ENCODE measurements at regions not wholly inside any gene's neighbourhood (a gene's known extent, or its start where the extent isn't known, plus 50 kb on each side); places are given as distances from the start of the nearest gene placed in this dataset.
A peak's percentile ranks its signal among the peaks of the same experiment; 100 is the strongest.

DNA sequence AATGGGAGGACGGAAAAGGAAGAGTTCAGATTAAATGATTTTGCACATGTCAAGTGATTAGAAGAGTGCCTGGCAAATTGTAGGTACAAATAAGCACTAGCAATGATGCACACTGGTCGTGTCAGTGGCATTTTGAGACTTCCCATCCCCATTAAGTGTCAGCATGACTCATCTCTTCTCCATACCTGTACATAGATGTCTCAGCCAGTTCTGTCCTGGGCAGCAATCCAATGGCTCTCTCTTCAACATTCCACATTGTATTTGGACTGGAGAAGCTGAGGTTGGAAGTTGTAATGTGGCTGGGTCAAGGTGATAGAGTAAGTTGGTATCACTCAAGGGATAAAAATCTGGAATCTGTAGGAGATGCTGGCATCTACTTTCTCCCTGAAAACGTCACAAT, 742.7 kb downstream of the VRK1 start:
- DNase-seq = no peak

- no peak for DNase-seq
Observed at GRCh38 chr14:97543221-97543620, 746.0 kb downstream of the VRK1 start.

DNA sequence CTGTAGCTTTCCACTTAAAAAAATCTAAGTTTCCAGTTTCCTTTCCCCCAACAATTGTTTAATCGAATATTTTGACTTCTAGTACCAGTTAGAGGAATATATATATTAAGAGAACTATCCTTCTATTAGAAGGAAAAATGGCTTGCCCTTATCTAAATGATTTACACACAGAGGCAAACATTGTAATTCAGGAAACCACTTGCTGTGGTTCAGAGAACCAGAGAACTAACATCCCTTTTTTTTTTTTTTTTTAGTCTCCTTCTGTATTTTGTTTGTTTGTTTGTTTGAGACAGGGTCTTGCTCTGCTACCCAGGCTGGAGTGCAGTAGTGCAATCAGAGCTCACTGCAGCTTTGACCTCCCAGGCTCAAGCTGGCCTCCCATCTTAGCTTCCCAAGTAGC, 746.6 kb downstream of the VRK1 start:
- no peak for DNase-seq

- DNase-seq = no peak
Observed at GRCh38 chr14:97544571-97544970, 747.4 kb downstream of the VRK1 start.

GRCh38 chr14:97546491-97547230, 749.5 kb downstream of the VRK1 start:
- no peak for DNase-seq

- DNase-seq = no peak
Observed at GRCh38 chr14:97550463-97550862, 753.3 kb downstream of the VRK1 start.

GRCh38 chr14:97554597-97554996, 757.4 kb downstream of the VRK1 start:
- no peak for DNase-seq

DNA sequence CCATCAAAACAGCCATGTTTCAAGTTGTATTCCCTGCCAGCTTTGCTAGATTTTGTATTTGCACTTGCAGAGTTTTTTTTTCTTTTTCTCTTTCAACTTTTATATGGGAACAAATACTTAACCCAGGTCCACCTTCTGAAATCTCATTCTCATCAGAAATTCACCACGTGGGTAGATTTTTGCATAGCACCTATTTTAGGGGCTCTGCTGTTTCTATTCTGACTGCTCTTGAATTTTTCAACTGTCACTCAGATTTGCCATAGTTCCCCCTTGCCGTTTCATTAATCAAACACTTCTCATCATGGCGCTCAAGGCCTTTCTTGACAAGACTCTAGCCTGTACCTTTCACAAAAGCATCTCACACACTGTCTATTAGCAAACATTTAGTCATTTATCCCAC, 767.2 kb downstream of the VRK1 start:
- DNase-seq = no peak

GRCh38 chr14:97571201-97571600, 774.0 kb downstream of the VRK1 start:
- no peak for DNase-seq

GRCh38 chr14:97571866-97572555, 774.8 kb downstream of the VRK1 start:
- no peak for DNase-seq

GRCh38 chr14:97572583-97573458, 775.6 kb downstream of the VRK1 start:
- DNase-seq = no peak

DNA sequence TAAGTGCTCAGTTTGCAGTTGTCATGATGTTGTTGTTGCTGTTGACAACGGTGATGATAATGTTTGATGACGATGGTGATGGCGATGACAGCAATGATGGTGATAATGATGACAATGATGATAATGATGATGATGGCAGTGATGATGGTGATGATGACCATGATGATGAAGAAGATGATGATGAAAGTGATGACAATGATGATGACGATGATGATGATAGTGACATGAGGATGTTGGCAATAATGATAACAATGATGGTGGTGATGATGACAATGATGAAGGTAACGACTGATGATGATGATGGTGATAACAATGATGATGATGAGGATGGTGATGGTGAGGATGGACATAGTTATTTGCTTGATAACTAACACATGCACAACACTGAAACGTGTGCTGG, 778.5 kb downstream of the VRK1 start:
- DNase-seq = no peak

DNA sequence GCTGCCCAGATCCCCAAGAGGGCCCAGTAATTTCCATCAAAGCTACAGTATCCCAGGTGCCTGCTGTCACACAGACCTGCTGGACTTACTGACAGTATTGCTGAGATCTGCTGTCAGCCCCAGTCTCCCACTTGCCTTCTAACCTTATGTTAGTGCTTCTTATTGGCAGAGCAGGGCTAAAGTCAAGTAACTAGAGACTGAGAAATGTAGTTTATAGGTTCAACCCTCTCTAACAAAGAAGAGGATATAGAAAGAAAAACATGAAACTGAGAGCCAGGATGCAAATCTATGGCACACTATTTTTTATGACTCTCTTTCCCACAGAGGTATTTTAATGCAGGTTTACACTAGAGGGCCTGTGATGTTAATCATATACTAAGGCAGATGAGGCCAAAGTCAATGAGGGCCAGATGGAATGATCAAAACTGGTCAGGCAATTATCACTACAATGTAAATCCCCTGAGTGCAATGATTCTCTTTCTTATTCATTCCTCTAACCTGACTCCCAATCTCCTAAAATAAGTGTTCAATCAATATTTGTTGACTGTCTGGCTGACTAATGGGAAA, 781.9 kb downstream of the VRK1 start:
- DNase-seq = no peak

DNA sequence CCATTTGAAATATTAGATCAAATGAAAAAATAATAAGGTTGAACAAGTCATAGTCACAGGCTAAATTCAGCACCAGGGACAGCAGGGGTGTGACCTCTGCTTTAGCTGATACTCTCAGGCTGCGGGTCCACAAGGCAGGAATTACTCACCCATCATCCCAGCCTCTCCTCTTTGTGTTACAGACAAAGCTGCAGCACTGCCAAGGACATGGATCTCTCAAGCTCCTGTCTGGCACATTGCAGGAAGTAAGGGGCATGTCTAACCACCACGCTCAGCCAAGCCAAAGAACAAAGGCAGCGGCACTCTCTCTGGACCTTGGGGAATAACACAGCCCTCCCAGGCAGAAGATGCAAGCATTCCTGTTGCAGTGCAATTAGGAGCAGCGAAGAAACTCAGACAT, 783.8 kb downstream of the VRK1 start:
- DNase-seq = no peak

DNA sequence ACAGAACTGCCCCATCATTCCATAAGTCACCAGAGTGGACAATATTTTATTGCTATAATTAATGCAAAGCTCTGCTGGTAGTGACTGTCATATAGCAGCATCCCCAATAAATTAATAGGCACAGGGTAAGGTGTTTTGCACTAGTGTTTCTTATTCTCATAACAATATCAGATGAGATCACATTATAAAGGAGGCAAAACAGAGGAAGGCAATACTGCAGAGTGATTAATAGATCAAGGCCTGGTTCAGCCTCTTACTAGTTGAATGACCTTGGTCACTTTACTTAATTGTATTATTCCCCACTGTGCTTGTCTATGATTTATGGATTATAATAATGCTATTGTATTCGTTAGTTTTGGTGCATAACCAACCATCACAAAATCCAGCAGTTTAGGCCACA, 784.8 kb downstream of the VRK1 start:
- DNase-seq = no peak

DNA sequence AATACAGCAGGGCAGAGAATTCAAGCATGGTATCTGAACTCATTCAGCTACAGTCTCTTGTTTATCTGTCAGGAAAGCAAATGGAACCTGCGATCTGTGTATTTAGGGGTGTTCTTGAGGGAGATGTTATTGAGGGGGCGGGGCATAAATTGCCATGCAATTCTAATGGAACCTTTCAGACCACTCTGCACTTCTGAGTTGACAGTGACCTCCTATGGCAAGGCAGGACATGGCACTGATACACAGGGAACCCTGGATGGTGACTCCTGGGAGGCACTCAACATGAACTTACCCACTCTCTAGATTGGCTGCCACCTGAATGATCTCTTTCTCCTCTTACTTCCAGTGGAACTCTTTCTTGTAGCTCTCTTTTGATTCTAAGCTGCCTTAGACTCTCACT, 787.3 kb downstream of the VRK1 start:
- no peak for DNase-seq

DNA sequence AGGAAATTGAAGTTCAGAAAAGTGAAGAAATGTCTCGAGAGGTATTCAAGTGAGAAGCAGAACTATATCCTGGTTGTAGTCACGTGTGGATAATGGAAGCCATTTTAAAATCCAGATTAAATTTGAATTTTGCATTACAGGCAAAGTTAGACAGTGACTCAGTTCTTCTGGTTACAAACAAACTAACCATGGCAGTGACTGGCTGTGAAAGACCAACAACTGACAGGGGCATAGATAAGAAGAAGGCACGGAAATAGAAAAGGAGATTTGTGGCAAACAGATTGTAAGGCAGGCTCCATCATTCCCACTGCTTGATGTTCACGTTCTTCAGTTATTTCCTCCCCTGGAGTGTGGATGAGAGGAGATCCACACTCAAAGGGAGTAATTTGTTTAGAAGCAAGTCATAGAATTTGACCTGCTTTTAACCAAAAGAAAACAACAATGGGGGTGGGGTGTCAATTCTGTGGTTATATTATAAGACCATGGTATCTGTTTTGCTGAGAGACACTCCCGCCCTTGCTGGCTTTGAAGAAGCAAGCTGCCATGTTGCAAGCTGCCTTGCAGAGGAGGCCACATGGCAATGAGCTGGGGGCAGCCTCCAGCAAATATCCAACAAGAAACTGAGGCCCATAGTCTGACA, 795.3 kb downstream of the VRK1 start:
- DNase-seq = no peak

DNA sequence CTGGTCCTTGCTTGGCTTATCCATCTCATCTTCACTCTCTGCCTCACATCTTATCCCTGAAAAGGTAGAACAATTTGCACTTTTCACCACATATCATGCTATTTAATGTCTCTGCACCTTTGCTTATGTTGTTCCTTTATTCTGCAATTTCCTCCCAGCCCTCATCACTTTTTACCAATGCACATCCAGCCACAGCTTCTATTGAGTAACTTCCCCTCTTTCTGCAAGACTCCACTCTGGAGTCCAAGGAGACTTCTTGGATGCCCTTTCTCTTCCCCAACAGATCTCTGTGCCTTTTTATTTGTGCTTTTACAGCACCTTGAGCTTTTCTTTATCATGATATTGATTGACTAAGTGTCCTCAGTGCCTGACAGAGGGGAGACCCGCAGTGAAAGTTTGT, 797.1 kb downstream of the VRK1 start:
- DNase-seq = no peak

- peak; percentile 61 for DNase-seq
Observed at GRCh38 chr14:97602438-97603117, 805.4 kb downstream of the VRK1 start.

GRCh38 chr14:97603201-97603600, 806.0 kb downstream of the VRK1 start:
- DNase-seq = peak; percentile 35

GRCh38 chr14:97604731-97605130, 807.5 kb downstream of the VRK1 start:
- DNase-seq = no peak

DNA sequence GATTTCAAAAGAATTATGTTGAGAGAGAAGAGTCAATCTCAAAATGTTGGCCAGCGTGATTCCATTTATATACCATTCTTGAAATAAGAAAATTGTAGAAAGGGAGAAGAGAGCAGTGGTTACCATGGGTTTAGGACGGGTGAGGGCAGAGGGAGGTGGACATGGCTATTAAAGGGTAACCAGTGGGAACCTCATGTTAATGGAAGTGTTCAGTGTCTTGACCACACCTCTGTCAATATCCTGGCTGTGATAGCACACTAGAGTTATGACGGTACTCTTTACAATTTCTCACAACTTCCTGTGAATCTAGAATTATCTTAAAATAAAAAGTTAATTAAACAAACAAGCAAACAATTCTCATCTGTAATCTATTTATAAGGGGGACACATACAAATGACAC, 821.2 kb downstream of the VRK1 start:
- no peak for DNase-seq
